K562 (cell line): ENCODE measurements at regions not wholly inside any gene's neighbourhood (a gene's known extent, or its start where the extent isn't known, plus 50 kb on each side); places are given as distances from the start of the nearest gene placed in this dataset.

Source experiments
- ATAC-seq: fragments of 200-7000 bp; cut with Tn5 transposase; 3 replicates; pipeline ENCODE4 v1.9.1; 2020; ENCODE audit warnings: moderate library complexity
- BruUV-seq: library from RNA; stranded (reverse); fragments of 400-500 nt; replicated peaks from 2 replicates; lab custom pipeline; 2021; lab: Mats Ljungman, UMichigan
- CTCF ChIA-PET: fragments of 300-600 bp; formaldehyde crosslinking; extraction: SDS; loops from one replicate; lab custom pipeline; 2021; ENCODE audit warnings: low intra/inter-chr PET ratio; lab: Yijun Ruan, JAX
- POLR2A ChIA-PET: fragments of 300-600, 350-650 bp; sonication (Branson Sonifier 250); formaldehyde crosslinking; extraction: SDS; loops from one replicate; lab custom pipeline; 2021; ENCODE audit warnings: antibody characterized with exemption, inconsistent platforms; lab: Yijun Ruan, JAX
- DNase-seq, 4 experiments: peaks; one replicate each; pipeline versions ENCODE4 v3.0.0 to v3.0.0-alpha.2; 2011 to 2018; ENCODE audit warnings: low spot score in 3 of 4, mixed read lengths in 3 of 4; ENCODE audit errors: extremely low read depth in 1 of 4
- FAIRE-seq: peaks from 2 replicates; lab custom pipeline; 2011; peaks lifted over from hg19 to GRCh38; lab: Jason Lieb, UNC
- H2AFZ ChIP-seq: 2 replicates; pipeline ENCODE4 v1.6.0; 2011; ENCODE audit warnings: low read depth, low read length, control low read depth, inconsistent platforms
- H3K27ac ChIP-seq: fragments of 200-600 bp; 3 replicates; pipeline ENCODE4 v1.8.0; 2011; ENCODE audit warnings: low read depth, mild to moderate bottlenecking, control low read depth, inconsistent platforms, low read length, moderate library complexity, mixed read lengths; ENCODE audit errors: extremely low read depth
- H3K27me3 ChIP-seq, 2 experiments: fragments of 300-600 bp in 1 of 2; 2 replicates in 1 of 2; 3 replicates in 1 of 2; pipeline versions ENCODE4 v1.6.0 to v1.8.0; 2011; ENCODE audit warnings: inconsistent platforms in 2 of 2, low read length in 2 of 2, mild to moderate bottlenecking in 1 of 2, mixed read lengths in 1 of 2, moderate library complexity in 1 of 2; ENCODE audit not compliant: control insufficient read depth in 2 of 2, insufficient read depth in 2 of 2
- H3K36me3 ChIP-seq: fragments of 300-600 bp; 3 replicates; pipeline ENCODE4 v1.8.0; 2011; ENCODE audit warnings: mild to moderate bottlenecking, low read length, inconsistent platforms; ENCODE audit not compliant: control insufficient read depth, insufficient read depth
- H3K4me1 ChIP-seq, 2 experiments: fragments of 200-600 bp in 1 of 2; replicated peaks in 1 of 2; 2 replicates in 1 of 2; 3 replicates in 1 of 2; pipeline versions ENCODE4 v1.5.1 to v1.8.0; 2011; ENCODE audit warnings: inconsistent platforms in 2 of 2, low read length in 2 of 2, mild to moderate bottlenecking in 1 of 2, mixed read lengths in 1 of 2, moderate library complexity in 1 of 2; ENCODE audit not compliant: control insufficient read depth in 2 of 2, insufficient read depth in 2 of 2
- H3K4me2 ChIP-seq: 2 replicates; pipeline ENCODE4 v1.6.1; 2011; ENCODE audit warnings: low read length, control low read depth, inconsistent platforms, mixed read lengths; ENCODE audit not compliant: insufficient read depth
- H3K4me3 ChIP-seq: fragments of 200-600 bp; sonication (generic), shearing (Covaris generic); 2 replicates; pipeline ENCODE4 v1.5.1; 2016; ENCODE audit warnings: control low read depth, inconsistent platforms
- H3K79me2 ChIP-seq: fragments of 200-600 bp; 3 replicates; pipeline ENCODE4 v1.8.0; 2011; ENCODE audit warnings: low read length, inconsistent platforms; ENCODE audit not compliant: control insufficient read depth, insufficient read depth
- H3K9ac ChIP-seq, 2 experiments: 2 replicates each; pipeline versions ENCODE4 v1.6.0 to v1.6.1; 2011; ENCODE audit warnings: low read depth in 2 of 2, low read length in 2 of 2, control low read depth in 1 of 2, inconsistent platforms in 1 of 2, mild to moderate bottlenecking in 1 of 2, mixed read lengths in 1 of 2; ENCODE audit not compliant: insufficient read depth in 1 of 2
- H3K9me1 ChIP-seq: one replicate; pipeline ENCODE4 v1.6.0; 2011; ENCODE audit warnings: inconsistent platforms, mild to moderate bottlenecking, low read length, moderate library complexity; ENCODE audit not compliant: control insufficient read depth, insufficient read depth
- H3K9me3 ChIP-seq: replicated peaks from 2 replicates; pipeline ENCODE4 v1.5.1; 2011; ENCODE audit warnings: low read depth, low read length, inconsistent platforms; ENCODE audit not compliant: control insufficient read depth, insufficient read depth
- H4K20me1 ChIP-seq: replicated peaks from 2 replicates; pipeline ENCODE4 v1.6.1; 2011; ENCODE audit warnings: low read length, inconsistent platforms, mixed read lengths; ENCODE audit not compliant: control insufficient read depth, insufficient read depth
- CAMTA2 ChIP-seq: fragments of 250-450 bp; sonication (Bioruptor Pico); conservative IDR thresholded peaks from 2 replicates; pipeline ENCODE4 v1.5.1; 2022
- HDAC6 ChIP-seq: IDR thresholded peaks from 2 replicates; pipeline ENCODE4 v1.6.1; 2012; ENCODE audit warnings: low read depth, mild to moderate bottlenecking, control low read depth, inconsistent platforms, low read length, moderate library complexity
- ZBTB8A ChIP-seq: fragments of 450-650 bp; IDR thresholded peaks from 2 replicates; pipeline ENCODE4 v1.6.1; 2018; ENCODE audit warnings: mild to moderate bottlenecking, moderate library complexity; ENCODE audit not compliant: partially characterized antibody
- ZNF175 ChIP-seq: fragments of 200-800 bp; sonication (Bioruptor generic); IDR thresholded peaks from 2 replicates; pipeline ENCODE4 v1.6.1; 2016; ENCODE audit warnings: low read depth, mild to moderate bottlenecking, missing genetic modification characterization, missing compliant biosample characterization
- WGBS: fragments of 100-300 bp; shearing (Covaris generic); methylation state at CpG from one replicate; pipeline ENCODE4 v1.1.6; 2016; ENCODE audit warnings: low coverage, mixed read lengths; ENCODE audit not compliant: insufficient coverage; ENCODE audit errors: missing lambda C conversion rate; 5-methylcytosine and 5-hydroxymethylcytosine counted together
- in situ Hi-C: fragments of 300-500 bp; cut with MboI; formaldehyde crosslinking; loops from 4 replicates; pipeline ENCODE4 v1.15.0; 2018; ENCODE audit warnings: inconsistent platforms, mixed read lengths
- intact Hi-C: fragments of 100-400 bp; cut with micrococcal nuclease; formaldehyde crosslinking; loops from 2 replicates; pipeline ENCODE4 v1.14.2; 2022
- TF ChIP-seq, protein P1 (sequence below): fragments of 250-450 bp; sonication (Bioruptor Pico); IDR thresholded peaks from 2 replicates; pipeline ENCODE4 v1.4.0; 2020

DNA sequence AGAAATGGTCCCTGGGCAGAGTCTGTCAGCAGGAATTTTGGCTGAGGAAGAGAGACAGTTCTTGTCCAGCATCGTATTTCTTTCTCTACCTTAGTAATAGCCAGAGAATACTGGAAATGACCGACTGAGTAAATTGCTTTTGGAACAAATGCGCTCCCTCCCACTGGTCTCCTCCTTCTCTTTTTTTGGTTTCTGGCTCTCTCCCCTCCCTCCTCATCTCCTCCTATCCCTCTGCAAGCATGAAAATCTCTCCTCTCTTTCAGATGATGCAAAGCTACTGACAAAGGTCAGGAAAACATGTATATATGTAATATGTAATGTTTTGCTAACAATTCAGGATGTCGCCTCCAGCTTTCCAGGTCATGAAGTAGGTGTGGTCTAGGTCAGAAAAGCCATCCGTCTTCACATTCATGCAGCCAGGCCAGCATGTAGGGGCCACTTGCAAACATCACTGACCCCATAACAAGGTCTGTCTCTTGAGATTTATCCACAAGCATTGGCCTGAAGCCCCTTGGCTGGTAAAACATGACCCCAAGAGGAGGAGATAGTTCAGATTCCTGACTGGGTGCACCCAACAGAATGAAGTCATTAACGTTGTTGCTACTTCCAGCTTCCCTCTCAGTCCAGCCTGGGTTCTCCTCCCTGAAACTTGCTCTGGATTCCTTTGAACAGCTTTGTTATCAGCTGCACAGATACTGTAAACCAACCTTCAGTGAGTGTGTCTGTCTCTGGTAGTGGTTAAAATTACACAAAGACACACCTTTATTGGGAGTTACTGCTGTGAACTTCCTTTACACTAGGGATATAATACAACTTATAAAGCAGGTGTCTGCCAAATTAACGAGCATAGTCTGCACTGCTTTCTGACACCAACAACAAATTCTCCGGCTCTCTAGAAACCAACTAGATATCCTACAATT, 864.4 kb upstream of the KLHL29 start:
- Histone ChIP-seq H3K27ac (no peak overlapping the region), H3K4me3 (no peak overlapping the region), H3K4me2 (no peak overlapping the region), H3K27me3 (no peaks in the 10 kb centered on the region), H3K79me2 (no peaks in the 10 kb centered on the region), H2AFZ (no peak overlapping the region), H3K4me1 (no peaks in the 10 kb centered on the region), H3K9me1 (no peaks in the 10 kb centered on the region), H3K9ac (no peak overlapping the region), H3K9me3 (no peaks in the 10 kb centered on the region; the same call in 1 of the 2 replicates), H3K36me3 (no peaks in the 10 kb centered on the region), H4K20me1 (no peaks in the 10 kb centered on the region)
- intact Hi-C loops (no loop called here), in situ Hi-C loops (no loop called here)
- FAIRE-seq (no peak), ATAC-seq (no peak), DNase-seq (no peak)
- no TSS peak for BruUV-seq
- under 1% methylated on average over 8 of the region's 8 CpGs for WGBS
- TF ChIP-seq, protein P1, sequence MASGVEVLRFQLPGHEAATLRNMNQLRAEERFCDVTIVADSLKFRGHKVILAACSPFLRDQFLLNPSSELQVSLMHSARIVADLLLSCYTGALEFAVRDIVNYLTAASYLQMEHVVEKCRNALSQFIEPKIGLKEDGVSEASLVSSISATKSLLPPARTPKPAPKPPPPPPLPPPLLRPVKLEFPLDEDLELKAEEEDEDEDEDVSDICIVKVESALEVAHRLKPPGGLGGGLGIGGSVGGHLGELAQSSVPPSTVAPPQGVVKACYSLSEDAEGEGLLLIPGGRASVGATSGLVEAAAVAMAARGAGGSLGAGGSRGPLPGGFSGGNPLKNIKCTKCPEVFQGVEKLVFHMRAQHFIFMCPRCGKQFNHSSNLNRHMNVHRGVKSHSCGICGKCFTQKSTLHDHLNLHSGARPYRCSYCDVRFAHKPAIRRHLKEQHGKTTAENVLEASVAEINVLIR, result no peak
- TF ChIP-seq HDAC6, result no peak
- no peak for TF ChIP-seq ZBTB8A
- TF ChIP-seq CAMTA2 (CRISPR knock-in tag), result no peak
- no peak for TF ChIP-seq ZNF175
- ChIA-PET POLR2A (no interaction called here), CTCF (no interaction called here)
